Superior temporal gyrus (tissue), 1 donor: ENCODE measurements at regions not wholly inside any gene's neighbourhood (a gene's known extent, or its start where the extent isn't known, plus 50 kb on each side); places are given as distances from the start of the nearest gene placed in this dataset.
"Not testable (repeated sequence)": the region's sequence is repeated elsewhere in the genome, so short reads cannot be mapped to it uniquely, and the experiment has no call there.

Experiments
- DNase-seq: peaks from one replicate; pipeline ENCODE4 v3.0.0-alpha.2; 2016; ENCODE audit errors: extremely low spot score

DNA sequence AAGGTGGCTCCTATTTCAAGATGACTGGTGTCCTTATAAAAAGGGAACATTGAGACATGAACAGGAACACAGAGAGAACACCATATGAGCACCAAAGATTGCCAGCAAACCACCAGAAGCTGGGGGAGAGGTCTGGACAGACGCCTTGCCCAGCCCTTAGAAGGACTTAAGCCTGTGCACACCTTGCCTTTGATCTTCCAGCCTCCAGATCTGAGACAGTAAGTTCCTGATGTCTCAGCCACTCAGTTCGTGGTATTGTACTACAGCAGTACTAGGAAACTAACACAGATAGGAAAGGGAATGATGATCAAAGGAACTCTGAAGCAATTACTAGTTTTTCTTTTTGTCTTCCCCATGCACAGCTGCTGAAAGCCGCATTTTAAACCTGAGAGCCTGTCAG is 137.3 kb upstream of the FHL2 start:
- no peak for DNase-seq

DNA sequence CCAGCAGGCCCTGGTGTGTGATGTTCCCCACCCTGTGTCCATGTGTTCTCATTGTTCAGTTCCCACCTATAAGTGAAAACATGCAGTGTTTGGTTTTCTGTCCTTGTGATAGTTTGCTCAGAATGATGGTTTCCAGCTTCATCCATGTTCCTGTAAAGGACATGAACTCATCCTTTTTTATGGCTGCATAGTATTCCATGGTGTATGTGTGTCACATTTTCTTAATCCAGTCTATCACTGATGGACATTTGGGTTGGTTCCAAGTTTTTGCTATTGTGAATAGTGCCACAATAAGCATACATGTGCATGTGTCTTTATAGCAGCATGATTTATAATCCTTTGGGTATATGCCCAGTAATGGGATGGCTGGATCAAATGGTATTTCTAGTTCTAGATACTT is 130.4 kb upstream of the FHL2 start:
- DNase-seq: not testable (repeated sequence)

DNA sequence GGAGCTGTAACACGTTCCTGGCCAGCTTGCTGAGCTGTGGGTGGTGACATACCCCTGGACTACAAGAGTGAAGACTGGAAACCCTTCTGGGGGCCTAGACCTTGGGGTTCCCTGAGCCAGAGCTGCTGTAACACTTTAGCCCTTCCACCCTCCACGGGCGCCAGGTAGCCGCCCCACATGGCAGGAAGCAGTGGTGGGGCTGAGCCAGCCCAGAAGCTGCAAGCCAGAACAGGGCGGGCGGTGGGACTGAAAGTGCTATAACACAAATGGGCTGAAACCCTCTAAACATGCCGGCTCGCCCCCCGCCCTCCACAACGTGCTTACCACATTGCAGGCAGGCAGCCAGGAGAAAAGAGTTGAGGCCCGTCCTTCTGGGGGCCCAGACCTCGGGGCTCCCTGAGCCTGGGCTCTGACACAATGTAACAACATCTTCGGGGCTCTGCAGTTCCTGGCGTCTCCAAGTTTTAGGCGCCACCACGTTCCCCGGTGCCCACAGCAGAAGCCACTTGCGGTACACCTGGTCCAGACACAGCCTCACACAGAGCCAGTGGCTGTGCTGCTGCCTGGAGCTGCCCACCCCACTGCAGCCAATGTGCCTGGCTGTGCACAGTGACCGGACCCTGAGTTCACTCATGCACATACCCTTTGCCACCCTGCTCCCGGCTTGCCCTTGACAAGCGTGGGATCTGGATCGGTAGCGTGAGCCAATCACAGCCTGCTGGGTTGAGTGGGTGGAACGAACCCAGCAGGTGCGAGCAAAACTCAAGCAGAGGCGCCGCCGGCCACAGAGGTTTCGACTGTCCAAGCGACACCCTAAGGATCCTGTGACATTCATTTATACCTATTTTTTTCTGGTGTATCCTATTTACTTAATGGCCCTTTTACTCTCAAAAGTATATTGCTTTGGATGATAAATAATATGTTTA is 127.4 kb upstream of the FHL2 start:
- no peak for DNase-seq

DNA sequence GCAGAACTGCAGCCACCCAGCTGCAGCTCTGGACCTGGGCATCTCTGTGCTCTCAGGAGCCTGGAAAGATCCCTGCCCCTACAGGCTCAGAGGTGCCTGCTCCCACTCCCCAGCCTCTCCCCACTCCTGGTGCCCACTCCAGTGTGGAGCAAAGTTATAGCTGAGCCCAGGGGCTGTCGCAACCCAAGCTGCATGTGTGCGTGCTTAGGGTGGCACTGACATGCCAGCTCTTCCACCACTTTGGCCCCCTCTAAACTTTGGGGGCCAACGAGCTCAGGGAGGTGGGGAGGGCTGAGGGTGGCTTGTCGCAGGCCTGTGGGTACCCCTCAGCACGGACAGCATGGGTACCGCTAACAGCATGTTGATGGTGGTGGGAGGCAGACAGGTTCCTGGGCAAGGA is 126.3 kb upstream of the FHL2 start:
- no peak for DNase-seq

DNA sequence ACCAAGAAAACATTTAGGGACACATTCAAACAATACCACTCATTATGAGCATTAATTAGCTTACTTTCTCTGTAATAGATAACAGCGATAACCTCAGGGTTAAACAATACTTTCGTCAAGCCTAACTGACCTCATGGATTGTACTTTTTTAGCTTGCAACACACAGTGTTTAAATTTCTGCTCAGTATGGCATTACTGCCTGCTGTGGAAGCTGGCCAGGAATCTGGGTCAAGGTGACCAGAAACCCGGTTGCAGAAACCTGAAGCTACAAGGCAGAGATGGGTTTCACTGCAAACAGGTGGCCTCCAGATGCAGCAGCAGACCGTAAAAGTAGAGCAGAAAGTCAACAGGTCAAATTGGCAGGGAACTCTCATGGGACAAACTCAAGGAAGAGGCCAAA is 123.8 kb upstream of the FHL2 start:
- no peak for DNase-seq

DNA sequence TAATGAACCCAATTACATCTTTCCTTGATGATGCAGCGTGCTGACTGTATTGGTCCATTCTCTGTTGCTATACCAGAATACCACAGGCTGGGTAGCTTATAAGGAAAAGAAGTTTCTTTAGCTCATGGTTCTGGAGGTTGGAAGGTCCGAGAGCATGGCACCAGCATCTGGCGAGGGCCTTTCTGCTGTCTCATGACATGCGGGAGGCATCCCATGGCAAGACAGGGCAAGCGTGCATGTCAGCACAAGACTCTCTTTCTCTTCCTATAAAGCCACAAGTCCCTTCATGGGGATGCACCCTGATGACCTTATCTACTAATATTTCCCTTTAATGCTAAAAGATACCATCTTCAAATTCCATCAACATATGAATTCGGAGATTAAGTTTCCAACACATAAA is 122.8 kb upstream of the FHL2 start:
- DNase-seq: no peak

DNA sequence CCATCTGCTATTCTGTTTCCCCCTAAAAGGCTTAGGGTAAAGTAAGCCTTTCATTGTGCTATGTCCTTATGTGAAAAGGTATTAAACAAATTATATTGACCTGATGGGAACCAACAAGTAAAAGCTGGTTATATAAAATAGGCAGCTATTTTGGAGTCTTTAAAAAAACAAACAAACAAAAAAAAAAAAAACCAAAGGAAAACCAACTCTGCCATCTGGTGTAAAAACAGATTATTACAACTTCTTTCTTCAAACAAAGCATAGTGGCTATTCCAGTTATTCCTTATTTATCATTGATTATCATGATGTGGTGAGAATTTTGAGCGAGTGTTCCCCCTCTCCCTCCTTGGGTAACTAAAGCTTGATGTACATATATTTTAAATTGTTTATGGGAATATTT is 122.3 kb upstream of the FHL2 start:
- DNase-seq: peak; percentile 74

DNA sequence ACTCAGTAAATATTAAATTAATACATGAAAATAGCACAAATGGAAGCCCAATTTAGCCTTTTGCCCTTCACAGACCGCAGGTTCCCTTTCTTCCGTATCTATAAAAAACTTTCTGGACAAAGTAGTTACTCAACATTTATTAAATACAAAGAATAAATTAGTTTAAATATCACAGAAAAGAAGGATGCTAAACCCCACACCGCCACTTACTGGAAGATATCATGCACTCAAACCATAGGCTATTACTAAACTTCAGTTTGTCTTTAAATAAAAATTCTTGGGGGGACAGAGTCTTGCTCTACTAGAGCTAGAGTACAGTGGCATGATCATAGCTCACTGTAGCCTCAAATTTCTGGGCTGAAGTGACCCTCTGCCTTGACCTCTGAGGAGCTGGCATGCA is 120.7 kb upstream of the FHL2 start:
- no peak for DNase-seq

DNA sequence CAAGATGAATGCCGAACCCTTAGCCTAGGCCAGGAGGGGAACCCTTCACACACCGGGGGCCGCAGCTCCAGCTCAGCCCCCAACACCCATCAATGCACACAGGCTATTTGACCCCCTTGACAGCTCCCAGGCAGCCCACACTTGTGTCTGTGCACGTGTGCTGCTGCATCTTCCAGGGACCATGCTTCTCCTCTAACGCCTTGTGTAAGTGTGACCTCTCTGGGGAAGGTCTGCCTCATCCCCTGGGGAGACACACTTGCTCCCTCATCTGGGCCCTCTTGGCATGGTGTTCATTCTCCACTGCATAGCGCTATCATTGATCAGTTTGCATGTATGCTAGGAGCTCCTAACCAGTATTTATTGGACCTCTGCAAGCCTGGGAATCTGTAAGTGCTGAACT is 120.0 kb upstream of the FHL2 start:
- DNase-seq: no peak

DNA sequence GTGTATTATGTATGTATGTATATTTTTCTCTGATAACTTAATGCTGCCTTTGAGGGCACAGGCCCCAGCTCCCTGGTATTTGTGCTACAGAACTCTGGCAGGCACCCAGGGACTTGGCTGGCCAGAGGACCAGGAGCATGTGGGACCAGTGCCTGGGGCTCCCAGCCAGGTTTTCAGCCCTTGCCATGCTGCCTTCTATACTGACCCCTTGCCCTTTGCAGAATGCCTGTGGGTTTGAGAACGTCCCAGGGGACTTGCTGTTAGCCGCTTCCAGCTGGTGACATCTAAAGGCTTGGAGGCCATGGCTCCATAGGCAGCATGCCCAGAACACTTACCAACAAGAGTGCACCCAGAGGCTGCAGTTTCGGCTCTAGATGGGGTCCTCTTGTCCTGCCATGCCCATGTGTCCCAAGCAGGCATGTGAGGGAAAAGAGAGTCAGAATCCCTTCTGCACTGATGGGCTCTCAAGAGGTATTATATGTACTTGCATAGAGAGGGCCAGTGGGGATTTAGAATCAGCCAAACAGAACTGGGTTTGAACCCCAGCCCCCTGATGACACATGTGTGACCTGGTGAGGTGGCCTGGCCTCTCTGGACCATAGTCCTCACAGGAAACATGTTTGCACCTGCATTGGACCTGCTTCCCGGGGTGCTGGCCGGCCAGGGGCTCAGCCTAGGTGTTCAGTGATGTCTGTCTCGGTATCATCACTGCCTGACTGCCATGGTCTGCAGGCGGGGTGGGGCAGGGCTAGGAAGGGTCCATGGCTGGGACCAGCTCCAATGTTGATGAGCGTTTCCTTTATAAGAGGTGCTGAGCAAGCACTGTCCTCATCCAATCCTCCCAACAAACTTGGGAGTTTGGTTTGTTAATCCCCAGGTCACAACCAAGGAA is 119.2 kb upstream of the FHL2 start:
- no peak for DNase-seq

DNA sequence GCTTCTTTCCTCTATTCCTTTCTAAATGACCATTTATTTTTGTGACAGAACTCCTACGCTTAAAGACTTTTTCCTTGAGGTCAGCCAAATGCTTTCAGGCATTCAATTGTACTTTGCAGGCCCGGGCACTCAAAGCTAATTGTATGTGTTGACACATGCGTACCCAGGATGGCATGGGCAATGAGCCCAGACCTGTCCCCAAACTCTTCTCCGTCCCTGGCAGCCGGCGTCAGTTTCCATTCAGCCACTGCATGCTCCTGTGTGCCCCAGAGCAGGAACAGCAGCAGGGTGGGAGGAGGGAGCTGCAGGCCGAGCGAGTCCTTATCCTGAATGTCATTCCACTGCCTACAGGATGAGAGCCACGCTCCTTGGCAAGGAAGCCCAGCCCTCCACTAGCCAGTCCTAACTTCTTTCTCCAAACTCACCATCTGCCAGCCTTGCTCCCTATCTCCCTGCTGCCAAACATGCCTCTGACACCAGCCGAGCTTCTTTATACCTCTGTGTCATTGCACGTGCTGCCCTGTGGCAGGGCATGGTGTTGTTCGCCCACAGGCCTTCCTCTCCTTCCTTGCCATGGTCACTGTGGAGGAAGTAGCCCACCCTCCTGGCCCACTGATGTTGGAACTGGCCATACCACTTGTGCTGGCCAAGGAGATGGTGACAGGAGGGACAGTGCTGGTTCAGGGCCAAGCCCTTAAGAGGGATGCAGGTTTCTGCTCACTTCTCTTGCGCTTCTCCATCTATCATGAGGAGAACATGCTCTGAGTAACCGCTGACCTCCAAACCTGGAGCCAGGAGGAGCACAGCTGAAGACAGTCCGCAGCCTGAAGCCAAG is 116.9 kb upstream of the FHL2 start:
- no peak for DNase-seq

DNA sequence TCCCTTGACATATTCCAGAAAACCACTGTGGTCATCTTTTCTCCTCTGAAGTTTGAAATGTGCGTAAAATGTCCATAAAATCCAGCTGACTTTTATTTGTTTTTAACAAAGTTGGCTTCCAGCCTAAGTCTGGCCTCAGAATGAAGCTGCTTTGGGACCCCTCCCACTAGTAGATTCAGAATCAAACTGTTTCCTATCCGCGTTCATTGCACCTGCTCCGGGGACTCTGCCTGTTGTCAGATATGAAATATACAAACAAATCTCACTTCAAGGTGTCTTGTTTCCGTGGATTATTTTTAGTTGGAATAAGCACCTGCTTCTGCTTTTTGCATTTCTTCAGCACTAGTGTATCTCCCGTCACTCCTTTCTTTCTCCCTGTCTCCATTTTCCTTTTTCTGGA is 115.7 kb upstream of the FHL2 start:
- no peak for DNase-seq

DNA sequence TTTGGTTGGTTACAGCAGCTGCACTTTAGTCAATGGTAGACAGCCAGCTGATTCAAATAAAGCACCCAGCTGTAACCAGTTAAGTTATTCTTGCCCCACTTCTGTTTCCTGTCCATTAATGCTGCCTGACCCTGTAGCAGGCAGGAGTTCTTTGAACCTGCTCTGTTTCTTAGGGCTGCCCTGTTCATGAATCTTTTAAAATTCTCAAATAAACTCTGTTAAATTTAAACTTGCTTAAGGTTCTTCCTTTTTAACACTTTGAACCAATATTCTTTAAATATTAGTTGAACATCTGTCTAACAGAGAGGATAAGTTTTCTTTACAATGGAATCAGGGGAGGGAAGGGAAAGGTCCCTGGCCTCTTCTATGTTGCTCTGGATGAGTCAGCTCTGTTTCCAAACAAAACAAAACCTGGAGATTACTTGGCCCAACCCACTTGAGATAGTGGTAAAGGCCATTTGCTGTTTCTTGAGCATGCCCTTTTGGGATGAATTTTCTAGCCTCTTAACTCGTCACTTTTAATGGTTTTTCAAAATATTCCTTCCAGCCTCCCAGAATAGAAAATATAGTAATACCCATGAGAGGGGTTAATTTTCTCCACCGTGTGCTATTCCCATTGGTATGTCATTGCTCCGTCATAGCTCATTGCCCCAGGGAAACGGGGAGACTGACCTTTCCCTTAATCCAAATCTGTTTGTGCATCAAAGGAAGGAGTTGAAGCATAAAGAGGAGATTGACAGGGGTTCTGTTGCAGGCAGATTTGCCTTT is 112.1 kb upstream of the FHL2 start:
- DNase-seq: no peak

DNA sequence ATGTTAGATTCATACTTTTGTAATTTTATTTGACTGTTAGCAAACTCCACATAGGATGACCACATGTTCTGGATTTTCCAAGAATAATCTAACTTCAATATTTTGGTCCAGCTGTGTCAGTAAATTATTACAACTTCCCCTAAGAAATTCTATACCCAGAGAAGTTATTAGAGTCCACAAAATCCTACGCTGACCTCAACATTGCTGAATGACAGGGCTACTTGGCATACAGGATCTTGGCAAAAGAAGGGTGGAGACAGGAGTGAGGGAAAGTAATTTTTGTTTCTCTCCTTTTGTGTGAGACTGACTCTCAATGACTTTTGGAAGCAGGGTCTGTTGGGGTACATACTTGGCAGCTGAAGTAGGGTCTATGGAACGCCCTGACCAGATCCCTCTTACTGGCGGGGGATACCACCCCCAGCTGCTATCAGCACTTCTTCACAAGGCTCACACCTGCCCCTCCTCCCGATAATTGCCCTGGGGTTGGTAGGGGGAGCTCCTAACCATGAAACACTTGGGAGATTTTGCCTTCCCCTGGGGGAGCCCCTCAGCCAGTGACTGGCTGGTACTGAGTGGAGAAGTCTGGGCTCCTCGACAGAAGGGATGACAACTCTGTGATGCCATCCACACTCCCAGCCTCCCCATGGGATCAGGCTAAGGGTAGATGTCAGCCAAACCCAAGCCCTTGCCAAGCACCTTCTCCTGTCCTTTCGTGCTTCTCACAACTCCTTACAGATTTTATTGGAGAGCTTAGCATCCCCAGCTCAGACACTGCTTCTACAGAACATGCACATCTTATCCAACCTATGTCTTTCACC is 110.6 kb upstream of the FHL2 start:
- no peak for DNase-seq

DNA sequence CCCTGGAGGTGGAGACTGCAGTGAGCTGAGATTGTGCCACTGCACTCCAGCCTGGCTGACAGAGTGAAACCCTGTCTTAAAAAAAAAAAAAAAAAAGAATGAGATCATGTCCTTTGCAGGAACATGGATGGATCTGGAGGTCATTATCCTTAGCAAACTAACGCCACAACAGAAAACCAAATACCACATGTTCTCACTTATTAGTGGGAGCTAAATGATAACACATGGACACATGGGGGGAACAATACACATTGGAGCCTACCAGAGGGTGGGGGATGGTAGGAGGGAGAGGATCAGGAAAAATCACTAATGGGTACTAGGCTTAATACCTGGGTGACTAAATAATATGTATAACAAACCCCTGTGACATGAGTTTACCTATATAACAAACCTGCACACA is 108.0 kb upstream of the FHL2 start:
- not testable (repeated sequence) for DNase-seq

DNA sequence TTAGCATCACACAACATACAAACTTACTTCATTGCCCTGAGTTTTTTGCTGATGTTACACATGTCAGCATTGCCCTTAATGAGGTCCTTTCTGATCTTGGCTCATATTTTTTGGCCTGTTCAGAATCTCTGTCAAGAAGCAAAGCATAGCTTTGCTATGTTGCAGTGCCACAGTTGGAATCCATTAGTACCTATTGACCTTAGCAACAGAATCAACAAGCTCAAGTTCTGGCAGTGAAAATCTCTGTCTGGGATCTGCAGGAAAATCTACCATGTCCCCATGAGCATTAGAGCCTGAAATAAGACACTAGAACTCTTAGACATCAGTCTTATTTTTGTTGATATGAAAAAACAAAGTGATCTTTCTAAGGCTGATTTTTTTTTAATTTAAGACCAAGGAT is 105.6 kb upstream of the FHL2 start:
- DNase-seq: no peak

DNA sequence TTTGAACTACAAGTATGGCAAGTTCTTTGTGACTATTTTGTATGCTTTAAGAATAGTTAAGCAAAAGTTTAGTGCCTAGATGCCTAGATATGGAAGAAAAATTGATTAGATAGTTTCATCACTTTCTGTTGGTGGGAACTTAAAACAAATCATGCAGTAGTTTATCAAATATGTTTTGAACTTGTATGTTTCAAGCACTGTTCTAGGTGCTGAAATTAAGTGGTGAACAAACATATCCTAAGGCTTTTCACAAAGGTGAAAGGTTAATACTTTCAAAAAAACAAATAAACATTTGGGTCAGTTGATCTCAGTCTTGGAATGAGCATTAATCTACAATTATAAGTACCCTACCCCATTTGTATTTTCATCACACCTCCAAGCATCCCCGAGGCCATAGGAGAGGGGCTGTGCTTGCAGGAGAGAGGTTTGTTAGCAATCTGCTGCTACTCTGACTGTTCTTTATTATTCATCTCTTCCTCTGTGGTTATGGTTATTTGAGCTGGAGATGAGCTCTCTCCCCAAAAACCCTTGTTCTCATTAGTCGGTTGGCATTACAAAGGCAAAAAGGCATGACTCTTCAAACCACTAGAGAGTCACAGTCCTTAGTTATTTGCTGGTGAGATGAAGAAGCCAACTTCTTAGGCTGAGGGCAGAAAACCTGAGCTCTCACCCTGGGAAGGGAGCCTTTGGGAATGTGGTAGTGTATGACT is 103.9 kb upstream of the FHL2 start:
- no peak for DNase-seq

DNA sequence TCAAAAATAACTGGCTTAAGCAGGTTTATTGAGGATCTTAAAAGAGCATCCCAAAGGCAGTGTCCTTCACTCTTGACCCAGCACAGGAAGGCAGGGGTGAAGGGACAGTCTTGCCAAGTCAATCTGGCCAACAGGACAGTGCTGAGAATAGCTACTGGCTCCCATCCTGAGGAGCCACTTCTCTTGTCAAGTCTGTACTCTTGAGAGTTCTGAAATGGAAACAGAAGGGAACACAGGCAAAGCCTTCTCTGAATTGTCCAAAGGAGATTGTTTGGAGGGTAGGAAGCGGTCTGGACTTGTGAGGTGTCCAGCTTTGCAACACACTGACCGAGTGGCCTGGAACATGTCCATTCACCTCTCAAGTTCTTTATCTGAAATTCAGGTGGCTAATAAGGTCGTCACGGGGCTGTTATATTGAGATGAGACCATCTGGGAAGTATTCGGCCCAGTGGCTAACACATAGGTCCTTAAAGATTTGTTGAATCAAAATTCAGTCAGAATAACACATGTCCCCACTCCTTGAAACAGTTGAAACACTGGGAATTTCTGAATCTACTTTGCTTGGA is 99.5 kb upstream of the FHL2 start:
- no peak for DNase-seq

DNA sequence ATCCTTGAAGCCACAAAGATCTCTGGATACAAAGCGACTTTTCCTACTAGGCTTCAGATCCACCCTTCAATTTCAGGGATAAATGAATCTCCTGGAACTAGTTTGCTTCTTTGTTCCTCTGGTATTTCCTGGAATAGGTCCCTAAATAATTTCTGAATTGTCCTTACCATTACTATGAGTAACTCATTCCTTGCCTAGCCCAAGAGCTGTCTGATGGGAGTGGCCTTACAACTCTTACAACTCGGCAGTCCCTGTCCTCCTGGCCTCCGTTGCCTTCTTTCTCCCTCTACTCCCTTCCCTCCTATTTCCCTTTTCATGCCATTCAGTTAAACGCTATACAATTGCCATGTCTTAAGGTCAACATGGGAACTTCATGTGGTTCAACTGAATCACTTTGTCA is 98.2 kb upstream of the FHL2 start:
- DNase-seq: no peak
